HEK293 (cell line): ENCODE measurements at regions not wholly inside any gene's neighbourhood (a gene's known extent, or its start where the extent isn't known, plus 50 kb on each side); places are given as distances from the start of the nearest gene placed in this dataset.

Source experiments
- CTCF ChIA-PET: fragments of 350-600 bp; formaldehyde crosslinking; extraction: SDS; loops from one replicate; lab custom pipeline; 2021; ENCODE audit warnings: antibody characterized with exemption; lab: Yijun Ruan, JAX
- POLR2A ChIA-PET: fragments of 300-600 bp; formaldehyde crosslinking; extraction: SDS; loops from one replicate; lab custom pipeline; 2020; ENCODE audit warnings: antibody characterized with exemption, inconsistent platforms; lab: Yijun Ruan, JAX
- H3K27ac ChIP-seq: fragments of 200-500 bp; sonication (Bioruptor generic); 2 replicates; pipeline ENCODE4 v1.5.1; 2014; ENCODE audit warnings: low read depth, low read length, control low read depth, inconsistent platforms; ENCODE audit errors: extremely low read depth
- H3K36me3 ChIP-seq, 2 experiments: fragments of 200-500 bp in 1 of 2; sonication (Bioruptor generic) in 1 of 2; 1 replicate in 1 of 2; 2 replicates in 1 of 2; pipeline ENCODE4 v1.5.1; 2014 to 2017; ENCODE audit warnings: inconsistent platforms in 2 of 2, low read length in 2 of 2; ENCODE audit not compliant: control insufficient read depth in 2 of 2, insufficient read depth in 1 of 2
- H3K4me1 ChIP-seq: fragments of 200-500 bp; sonication (Bioruptor generic); 2 replicates; pipeline ENCODE4 v1.5.1; 2014; ENCODE audit warnings: mild to moderate bottlenecking, low read length, inconsistent platforms; ENCODE audit not compliant: control insufficient read depth, insufficient read depth
- H3K4me3 ChIP-seq: 2 replicates; pipeline ENCODE4 v1.5.1; 2011; ENCODE audit warnings: low read depth, mild to moderate bottlenecking, control low read depth, low read length, moderate library complexity
- H3K9me3 ChIP-seq: fragments of 200-500 bp; sonication (Bioruptor generic); 2 replicates; pipeline ENCODE4 v1.5.1; 2014; ENCODE audit warnings: low read depth, low read length, inconsistent platforms; ENCODE audit not compliant: control insufficient read depth, insufficient read depth
- EGR2 ChIP-seq: fragments of 450-650 bp; formaldehyde crosslinking; IDR thresholded peaks from 2 replicates; pipeline ENCODE4 v1.5.1; 2016; ENCODE audit warnings: low read depth, missing biosample characterization, missing genetic modification characterization
- KLF10 ChIP-seq: fragments of 450-650 bp; IDR thresholded peaks from 2 replicates; pipeline ENCODE4 v1.5.1; 2018; ENCODE audit warnings: missing biosample characterization, mild to moderate bottlenecking, missing genetic modification characterization
- RBAK ChIP-seq: fragments of 450-650 bp; formaldehyde crosslinking; IDR thresholded peaks from 2 replicates; pipeline ENCODE4 v1.5.1; 2016; ENCODE audit warnings: missing biosample characterization, missing genetic modification characterization
- SALL2 ChIP-seq: fragments of 450-650 bp; formaldehyde crosslinking; IDR thresholded peaks from 2 replicates; pipeline ENCODE4 v1.5.0; 2017; ENCODE audit warnings: missing biosample characterization, mild to moderate bottlenecking, missing genetic modification characterization, borderline replicate concordance
- SETDB1 ChIP-seq: IDR thresholded peaks from one replicate; pipeline ENCODE4 v1.6.1; 2017; ENCODE audit warnings: mild to moderate bottlenecking, low read length, moderate library complexity, mixed read lengths; ENCODE audit not compliant: insufficient read length
- ZBTB48 ChIP-seq: fragments of 450-650 bp; formaldehyde crosslinking; IDR thresholded peaks from 2 replicates; pipeline ENCODE4 v1.5.1; 2016; ENCODE audit warnings: missing biosample characterization, missing genetic modification characterization
- ZFP41 ChIP-seq: fragments of 450-650 bp; formaldehyde crosslinking; IDR thresholded peaks from 2 replicates; pipeline ENCODE4 v1.5.1; 2016; ENCODE audit warnings: missing biosample characterization, missing genetic modification characterization, borderline replicate concordance
- ZNF133 ChIP-seq: fragments of 450-650 bp; formaldehyde crosslinking; IDR thresholded peaks from 2 replicates; pipeline ENCODE4 v1.5.1; 2016; ENCODE audit warnings: missing biosample characterization, missing genetic modification characterization
- ZNF16 ChIP-seq: fragments of 450-650 bp; formaldehyde crosslinking; IDR thresholded peaks from 2 replicates; pipeline ENCODE4 v1.5.1; 2016; ENCODE audit warnings: low read depth, missing biosample characterization, missing genetic modification characterization
- ZNF202 ChIP-seq: fragments of 450-650 bp; formaldehyde crosslinking; IDR thresholded peaks from 2 replicates; pipeline ENCODE4 v1.5.1; 2016; ENCODE audit warnings: missing biosample characterization, missing genetic modification characterization, borderline replicate concordance
- ZNF221 ChIP-seq: fragments of 450-650 bp; formaldehyde crosslinking; IDR thresholded peaks from 2 replicates; pipeline ENCODE4 v1.5.1; 2017; ENCODE audit warnings: missing biosample characterization, missing genetic modification characterization, borderline replicate concordance
- ZNF423 ChIP-seq: fragments of 450-650 bp; formaldehyde crosslinking; IDR thresholded peaks from 2 replicates; pipeline ENCODE4 v1.5.1; 2016; ENCODE audit warnings: missing biosample characterization, missing genetic modification characterization
- ZNF530 ChIP-seq: fragments of 450-650 bp; formaldehyde crosslinking; IDR thresholded peaks from 2 replicates; pipeline ENCODE4 v1.5.1; 2016; ENCODE audit warnings: low read depth, missing biosample characterization, missing genetic modification characterization
- ZNF558 ChIP-seq: fragments of 450-650 bp; formaldehyde crosslinking; IDR thresholded peaks from 2 replicates; pipeline ENCODE4 v1.5.1; 2016; ENCODE audit warnings: missing biosample characterization, missing genetic modification characterization
- ZNF610 ChIP-seq: fragments of 450-650 bp; formaldehyde crosslinking; IDR thresholded peaks from 2 replicates; pipeline ENCODE4 v1.5.1; 2016; ENCODE audit warnings: missing biosample characterization, missing genetic modification characterization, borderline replicate concordance
- ZNF626 ChIP-seq: fragments of 450-650 bp; sonication (Bioruptor Pico); formaldehyde crosslinking; IDR thresholded peaks from 2 replicates; pipeline ENCODE4 v1.5.1; 2018; ENCODE audit warnings: missing biosample characterization, missing genetic modification characterization, inconsistent platforms
- ZNF830 ChIP-seq: fragments of 450-650 bp; IDR thresholded peaks from 2 replicates; pipeline ENCODE4 v1.5.0; 2018; ENCODE audit warnings: missing biosample characterization, missing genetic modification characterization, low read depth, mild to moderate bottlenecking, moderate library complexity
- ZXDB ChIP-seq: fragments of 450-650 bp; formaldehyde crosslinking; IDR thresholded peaks from 2 replicates; pipeline ENCODE4 v1.5.1; 2016; ENCODE audit warnings: missing biosample characterization, missing genetic modification characterization
- TF ChIP-seq, protein P1 (sequence below): fragments of 450-650 bp; formaldehyde crosslinking; conservative IDR thresholded peaks from 2 replicates; pipeline ENCODE4 v1.5.1; 2016; ENCODE audit warnings: low read depth, missing biosample characterization, missing genetic modification characterization
- TF ChIP-seq, protein P2 (sequence below): fragments of 450-650 bp; formaldehyde crosslinking; IDR thresholded peaks from 2 replicates; pipeline ENCODE4 v1.5.1; 2016; ENCODE audit warnings: missing biosample characterization, missing genetic modification characterization
- TF ChIP-seq, protein P3 (sequence below): fragments of 450-650 bp; formaldehyde crosslinking; IDR thresholded peaks from 2 replicates; pipeline ENCODE4 v1.5.1; 2016; ENCODE audit warnings: missing biosample characterization, missing genetic modification characterization
- TF ChIP-seq, protein P4 (sequence below): fragments of 450-650 bp; formaldehyde crosslinking; IDR thresholded peaks from 2 replicates; pipeline ENCODE4 v1.5.1; 2017; ENCODE audit warnings: missing biosample characterization, missing genetic modification characterization

DNA sequence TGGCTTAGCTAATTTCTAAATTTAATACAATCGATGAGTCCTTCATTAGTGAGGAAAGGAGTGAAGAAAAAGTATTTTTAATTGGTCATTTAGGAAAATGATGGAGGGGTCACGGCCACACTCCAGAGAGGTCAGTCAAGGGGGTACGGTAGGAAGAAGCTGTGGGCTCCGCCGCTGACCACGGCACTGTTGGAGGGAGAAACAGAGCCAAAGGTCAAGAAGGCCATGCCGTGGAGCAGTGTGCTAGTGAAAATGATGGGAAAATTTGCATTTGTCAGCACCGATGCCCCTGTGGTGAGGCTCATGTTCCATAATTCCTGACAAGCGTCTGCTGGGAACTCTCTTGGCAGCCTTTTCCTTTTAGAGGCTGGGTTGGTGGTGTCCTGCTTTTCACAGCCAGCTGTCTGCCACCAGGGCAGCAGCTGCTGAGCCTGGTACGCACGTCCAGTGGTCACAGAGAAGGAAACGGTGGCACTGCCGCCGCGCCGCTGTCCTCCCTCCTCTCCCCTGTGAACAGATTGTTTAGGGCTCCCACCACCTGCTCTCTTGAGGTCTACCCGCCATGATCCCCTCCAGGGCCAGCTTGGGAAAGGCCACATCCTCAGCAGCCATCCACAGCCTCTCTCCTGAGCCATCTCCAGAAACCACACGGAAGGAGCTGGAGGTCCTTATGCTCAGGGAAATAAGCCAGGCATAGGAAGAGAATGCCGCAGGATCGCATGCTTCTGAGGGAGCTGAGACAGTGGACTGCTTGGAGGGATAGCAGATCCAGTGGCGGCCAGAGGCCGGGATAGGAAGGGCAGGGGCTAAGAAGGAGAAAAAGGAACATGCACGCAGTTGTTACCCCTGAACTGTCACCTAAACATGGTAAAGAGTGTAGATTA lies 263.7 kb upstream of the PPP2R2D start (continued):
- TF ChIP-seq, protein P1, sequence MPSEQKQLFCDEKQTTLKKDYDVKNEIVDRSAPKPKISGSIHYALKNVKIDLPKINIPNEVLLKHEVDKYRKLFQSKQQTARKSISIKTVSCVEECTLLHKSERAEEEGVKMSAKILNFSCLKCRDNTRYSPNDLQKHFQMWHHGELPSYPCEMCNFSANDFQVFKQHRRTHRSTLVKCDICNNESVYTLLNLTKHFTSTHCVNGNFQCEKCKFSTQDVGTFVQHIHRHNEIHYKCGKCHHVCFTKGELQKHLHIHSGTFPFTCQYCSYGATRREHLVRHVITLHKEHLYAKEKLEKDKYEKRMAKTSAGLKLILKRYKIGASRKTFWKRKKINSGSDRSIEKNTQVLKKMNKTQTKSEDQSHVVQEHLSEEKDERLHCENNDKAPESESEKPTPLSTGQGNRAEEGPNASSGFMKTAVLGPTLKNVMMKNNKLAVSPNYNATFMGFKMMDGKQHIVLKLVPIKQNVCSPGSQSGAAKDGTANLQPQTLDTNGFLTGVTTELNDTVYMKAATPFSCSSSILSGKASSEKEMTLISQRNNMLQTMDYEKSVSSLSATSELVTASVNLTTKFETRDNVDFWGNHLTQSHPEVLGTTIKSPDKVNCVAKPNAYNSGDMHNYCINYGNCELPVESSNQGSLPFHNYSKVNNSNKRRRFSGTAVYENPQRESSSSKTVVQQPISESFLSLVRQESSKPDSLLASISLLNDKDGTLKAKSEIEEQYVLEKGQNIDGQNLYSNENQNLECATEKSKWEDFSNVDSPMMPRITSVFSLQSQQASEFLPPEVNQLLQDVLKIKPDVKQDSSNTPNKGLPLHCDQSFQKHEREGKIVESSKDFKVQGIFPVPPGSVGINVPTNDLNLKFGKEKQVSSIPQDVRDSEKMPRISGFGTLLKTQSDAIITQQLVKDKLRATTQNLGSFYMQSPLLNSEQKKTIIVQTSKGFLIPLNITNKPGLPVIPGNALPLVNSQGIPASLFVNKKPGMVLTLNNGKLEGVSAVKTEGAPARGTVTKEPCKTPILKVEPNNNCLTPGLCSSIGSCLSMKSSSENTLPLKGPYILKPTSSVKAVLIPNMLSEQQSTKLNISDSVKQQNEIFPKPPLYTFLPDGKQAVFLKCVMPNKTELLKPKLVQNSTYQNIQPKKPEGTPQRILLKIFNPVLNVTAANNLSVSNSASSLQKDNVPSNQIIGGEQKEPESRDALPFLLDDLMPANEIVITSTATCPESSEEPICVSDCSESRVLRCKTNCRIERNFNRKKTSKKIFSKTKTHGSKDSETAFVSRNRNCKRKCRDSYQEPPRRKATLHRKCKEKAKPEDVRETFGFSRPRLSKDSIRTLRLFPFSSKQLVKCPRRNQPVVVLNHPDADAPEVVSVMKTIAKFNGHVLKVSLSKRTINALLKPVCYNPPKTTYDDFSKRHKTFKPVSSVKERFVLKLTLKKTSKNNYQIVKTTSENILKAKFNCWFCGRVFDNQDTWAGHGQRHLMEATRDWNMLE: no peak
- TF ChIP-seq SALL2: no peak
- TF ChIP-seq ZXDB (tag by site-specific recombination): no peak
- TF ChIP-seq ZNF830: no peak
- TF ChIP-seq, protein P2, sequence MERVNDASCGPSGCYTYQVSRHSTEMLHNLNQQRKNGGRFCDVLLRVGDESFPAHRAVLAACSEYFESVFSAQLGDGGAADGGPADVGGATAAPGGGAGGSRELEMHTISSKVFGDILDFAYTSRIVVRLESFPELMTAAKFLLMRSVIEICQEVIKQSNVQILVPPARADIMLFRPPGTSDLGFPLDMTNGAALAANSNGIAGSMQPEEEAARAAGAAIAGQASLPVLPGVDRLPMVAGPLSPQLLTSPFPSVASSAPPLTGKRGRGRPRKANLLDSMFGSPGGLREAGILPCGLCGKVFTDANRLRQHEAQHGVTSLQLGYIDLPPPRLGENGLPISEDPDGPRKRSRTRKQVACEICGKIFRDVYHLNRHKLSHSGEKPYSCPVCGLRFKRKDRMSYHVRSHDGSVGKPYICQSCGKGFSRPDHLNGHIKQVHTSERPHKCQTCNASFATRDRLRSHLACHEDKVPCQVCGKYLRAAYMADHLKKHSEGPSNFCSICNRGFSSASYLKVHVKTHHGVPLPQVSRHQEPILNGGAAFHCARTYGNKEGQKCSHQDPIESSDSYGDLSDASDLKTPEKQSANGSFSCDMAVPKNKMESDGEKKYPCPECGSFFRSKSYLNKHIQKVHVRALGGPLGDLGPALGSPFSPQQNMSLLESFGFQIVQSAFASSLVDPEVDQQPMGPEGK: no peak

DNA sequence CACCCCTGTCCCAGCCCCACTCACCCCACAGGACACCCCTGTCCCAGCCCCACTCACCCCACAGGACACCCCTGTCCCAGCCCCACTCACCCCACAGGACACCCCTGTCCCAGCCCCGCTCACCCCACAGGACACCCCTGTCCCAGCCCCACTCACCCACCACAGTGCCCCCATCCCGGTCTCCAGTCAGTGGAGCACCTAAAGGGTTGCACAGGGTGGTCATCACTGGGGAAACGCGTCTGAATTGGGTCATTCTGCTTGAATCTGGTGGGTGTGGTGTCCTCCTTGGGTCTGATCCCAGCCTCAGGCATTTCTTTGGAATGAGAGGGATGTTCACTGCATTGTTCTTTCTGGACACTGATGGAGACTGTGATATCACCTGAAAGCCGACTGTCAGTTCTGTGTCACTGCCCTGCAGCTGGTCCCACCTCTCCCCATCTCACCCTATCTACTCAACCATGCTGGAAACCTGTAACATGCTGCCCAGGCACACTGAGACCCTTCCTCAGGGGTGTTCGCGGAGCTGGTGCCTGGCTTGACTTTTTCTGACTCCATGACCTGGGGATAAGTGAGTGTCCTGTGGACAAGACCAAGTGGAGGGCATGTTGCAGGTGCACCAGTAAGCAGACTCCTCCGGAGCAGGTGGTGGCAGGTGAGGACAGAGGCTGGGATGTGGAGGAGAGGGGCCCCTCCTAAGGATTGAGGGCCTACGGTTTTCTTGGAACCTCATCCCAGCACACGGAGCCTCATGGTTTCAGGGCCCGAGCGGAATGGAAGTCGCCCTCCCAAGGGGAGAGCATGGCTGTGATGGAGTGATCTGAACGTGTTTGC lies 262.5 kb upstream of the PPP2R2D start:
- no peaks in the 10 kb centered on the region for H3K9me3 ChIP-seq
- ChIA-PET CTCF (no interaction called here), POLR2A (no interaction called here)
- no peak overlapping the region for H3K4me3 ChIP-seq
- no peaks in the 10 kb centered on the region for H3K4me1 ChIP-seq
- H3K27ac ChIP-seq: no peak overlapping the region
- no peak for TF ChIP-seq ZBTB48 (tag by site-specific recombination)
- TF ChIP-seq ZNF16 (tag by site-specific recombination): no peak
- no peak for TF ChIP-seq EGR2 (tag by site-specific recombination)
- no peak for TF ChIP-seq ZNF202 (tag by site-specific recombination)
- TF ChIP-seq RBAK (tag by site-specific recombination): no peak
- no peak for TF ChIP-seq ZNF558
- TF ChIP-seq ZFP41 (tag by site-specific recombination): no peak
- TF ChIP-seq ZNF133 (tag by site-specific recombination): no peak
- TF ChIP-seq SETDB1: no peak
- no peak for TF ChIP-seq ZNF221 (tag by site-specific recombination)
- TF ChIP-seq, protein P3, sequence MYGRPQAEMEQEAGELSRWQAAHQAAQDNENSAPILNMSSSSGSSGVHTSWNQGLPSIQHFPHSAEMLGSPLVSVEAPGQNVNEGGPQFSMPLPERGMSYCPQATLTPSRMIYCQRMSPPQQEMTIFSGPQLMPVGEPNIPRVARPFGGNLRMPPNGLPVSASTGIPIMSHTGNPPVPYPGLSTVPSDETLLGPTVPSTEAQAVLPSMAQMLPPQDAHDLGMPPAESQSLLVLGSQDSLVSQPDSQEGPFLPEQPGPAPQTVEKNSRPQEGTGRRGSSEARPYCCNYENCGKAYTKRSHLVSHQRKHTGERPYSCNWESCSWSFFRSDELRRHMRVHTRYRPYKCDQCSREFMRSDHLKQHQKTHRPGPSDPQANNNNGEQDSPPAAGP (tag by site-specific recombination): no peak
- no peak for TF ChIP-seq ZNF423 (tag by site-specific recombination)
- no peak for TF ChIP-seq ZNF530 (tag by site-specific recombination)
- no peak for TF ChIP-seq KLF10 (tag by site-specific recombination)
- no peak for TF ChIP-seq ZNF610 (tag by site-specific recombination)
- TF ChIP-seq, protein P4, sequence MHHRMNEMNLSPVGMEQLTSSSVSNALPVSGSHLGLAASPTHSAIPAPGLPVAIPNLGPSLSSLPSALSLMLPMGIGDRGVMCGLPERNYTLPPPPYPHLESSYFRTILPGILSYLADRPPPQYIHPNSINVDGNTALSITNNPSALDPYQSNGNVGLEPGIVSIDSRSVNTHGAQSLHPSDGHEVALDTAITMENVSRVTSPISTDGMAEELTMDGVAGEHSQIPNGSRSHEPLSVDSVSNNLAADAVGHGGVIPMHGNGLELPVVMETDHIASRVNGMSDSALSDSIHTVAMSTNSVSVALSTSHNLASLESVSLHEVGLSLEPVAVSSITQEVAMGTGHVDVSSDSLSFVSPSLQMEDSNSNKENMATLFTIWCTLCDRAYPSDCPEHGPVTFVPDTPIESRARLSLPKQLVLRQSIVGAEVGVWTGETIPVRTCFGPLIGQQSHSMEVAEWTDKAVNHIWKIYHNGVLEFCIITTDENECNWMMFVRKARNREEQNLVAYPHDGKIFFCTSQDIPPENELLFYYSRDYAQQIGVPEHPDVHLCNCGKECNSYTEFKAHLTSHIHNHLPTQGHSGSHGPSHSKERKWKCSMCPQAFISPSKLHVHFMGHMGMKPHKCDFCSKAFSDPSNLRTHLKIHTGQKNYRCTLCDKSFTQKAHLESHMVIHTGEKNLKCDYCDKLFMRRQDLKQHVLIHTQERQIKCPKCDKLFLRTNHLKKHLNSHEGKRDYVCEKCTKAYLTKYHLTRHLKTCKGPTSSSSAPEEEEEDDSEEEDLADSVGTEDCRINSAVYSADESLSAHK: no peak
- TF ChIP-seq ZNF626 (tag by site-specific recombination): no peak
- no peaks in the 10 kb centered on the region for H3K36me3 ChIP-seq
